IMR-90 (cell line): ENCODE measurements at regions not wholly inside any gene's neighbourhood (a gene's known extent, or its start where the extent isn't known, plus 50 kb on each side); places are given as distances from the start of the nearest gene placed in this dataset.

Experiments
- ATAC-seq: fragments of 200-7000 bp; cut with Tn5 transposase; 2 replicates; pipeline ENCODE4 v1.9.1; 2020; ENCODE audit warnings: low read depth, mild to moderate bottlenecking, moderate library complexity
- BruUV-seq: library from RNA; stranded (reverse); fragments of 400-500 nt; replicated peaks from 2 replicates; lab custom pipeline; 2021; lab: Mats Ljungman, UMichigan
- CTCF ChIA-PET: fragments of 300-600 bp; formaldehyde crosslinking; extraction: SDS; loops from one replicate; lab custom pipeline; 2021; ENCODE audit warnings: antibody characterized with exemption; lab: Yijun Ruan, JAX
- POLR2A ChIA-PET: fragments of 300-600 bp; sonication (Branson Sonifier 250); formaldehyde crosslinking; loops from one replicate; lab custom pipeline; 2022; ENCODE audit warnings: antibody characterized with exemption; ENCODE audit not compliant: unreplicated experiment; lab: Charles Lee
- DNase-seq: peaks from one replicate; pipeline ENCODE4 v3.0.0; 2013
- H2AFZ ChIP-seq: replicated peaks from 2 replicates; pipeline ENCODE3; 2013; ENCODE audit warnings: low read length, mild to moderate bottlenecking; ENCODE audit not compliant: poor library complexity
- H2AK5ac ChIP-seq: 2 replicates; pipeline ENCODE4 v1.6.1; 2013; ENCODE audit warnings: low read depth, low read length, inconsistent platforms
- H2AK9ac ChIP-seq: replicated peaks from 2 replicates; pipeline ENCODE3; 2013; ENCODE audit warnings: mild to moderate bottlenecking, low read depth, low read length, moderate library complexity; ENCODE audit not compliant: poor library complexity
- H2BK120ac ChIP-seq: 2 replicates; pipeline ENCODE4 v1.6.1; 2013; ENCODE audit warnings: low read depth, low read length, inconsistent platforms
- H2BK15ac ChIP-seq: 3 replicates; pipeline ENCODE4 v1.6.1; 2013; ENCODE audit warnings: low read depth, low read length, inconsistent platforms
- H2BK20ac ChIP-seq: 2 replicates; pipeline ENCODE4 v1.6.1; 2013; ENCODE audit warnings: low read depth, mild to moderate bottlenecking, inconsistent platforms, low read length, moderate library complexity
- H2BK5ac ChIP-seq: 2 replicates; pipeline ENCODE4 v1.6.1; 2013; ENCODE audit warnings: mild to moderate bottlenecking, low read depth, low read length, inconsistent platforms; ENCODE audit not compliant: poor library complexity, severe bottlenecking
- H3K14ac ChIP-seq: replicated peaks from 2 replicates; pipeline ENCODE4 v1.6.1; 2013; ENCODE audit warnings: low read depth, low read length, inconsistent platforms
- H3K18ac ChIP-seq: 2 replicates; pipeline ENCODE4 v1.6.1; 2013; ENCODE audit warnings: low read depth, low read length, control low read depth
- H3K23ac ChIP-seq: 2 replicates; pipeline ENCODE4 v1.6.1; 2013; ENCODE audit warnings: low read depth, low read length, inconsistent platforms
- H3K27ac ChIP-seq: 2 replicates; pipeline ENCODE4 v1.5.1; 2013; ENCODE audit warnings: mild to moderate bottlenecking, control low read depth, low read length; ENCODE audit not compliant: insufficient read depth
- H3K27me3 ChIP-seq: 2 replicates; pipeline ENCODE4 v1.6.1; 2013; ENCODE audit warnings: low read length; ENCODE audit not compliant: control insufficient read depth, insufficient read depth
- H3K36me3 ChIP-seq: 2 replicates; pipeline ENCODE4 v1.6.1; 2013; ENCODE audit warnings: low read length, mixed read lengths; ENCODE audit not compliant: control insufficient read depth, insufficient read depth
- H3K4ac ChIP-seq: 2 replicates; pipeline ENCODE4 v1.6.1; 2013; ENCODE audit warnings: low read depth, low read length, inconsistent platforms
- H3K4me1 ChIP-seq: 2 replicates; pipeline ENCODE4 v1.6.1; 2013; ENCODE audit warnings: low read length, mixed read lengths; ENCODE audit not compliant: control insufficient read depth, insufficient read depth
- H3K4me2 ChIP-seq: 2 replicates; pipeline ENCODE4 v1.6.1; 2013; ENCODE audit warnings: low read depth, mild to moderate bottlenecking, control low read depth, low read length, moderate library complexity
- H3K4me3 ChIP-seq: 2 replicates; pipeline ENCODE4 v1.5.1; 2013; ENCODE audit warnings: low read depth, mild to moderate bottlenecking, control low read depth, low read length, moderate library complexity; ENCODE audit not compliant: insufficient read depth
- H3K56ac ChIP-seq: 2 replicates; pipeline ENCODE4 v1.6.1; 2013; ENCODE audit warnings: low read length, inconsistent platforms; ENCODE audit not compliant: insufficient read depth; ENCODE audit errors: extremely low read depth
- H3K79me1 ChIP-seq, 2 experiments: 2 replicates each; pipeline ENCODE4 v1.6.1; 2013; ENCODE audit warnings: low read length in 2 of 2, inconsistent platforms in 1 of 2, low read depth in 1 of 2
- H3K9ac ChIP-seq: 2 replicates; pipeline ENCODE4 v1.6.1; 2013; ENCODE audit warnings: low read depth, low read length, control low read depth
- H3K9me1 ChIP-seq: 2 replicates; pipeline ENCODE4 v1.6.1; 2013; ENCODE audit warnings: low read length, inconsistent platforms; ENCODE audit not compliant: insufficient read depth
- H3K9me3 ChIP-seq: 2 replicates; pipeline ENCODE4 v1.6.1; 2013; ENCODE audit warnings: low read length; ENCODE audit not compliant: control insufficient read depth, insufficient read depth
- H4K20me1 ChIP-seq: 2 replicates; pipeline ENCODE4 v1.6.1; 2013; ENCODE audit warnings: low read length, inconsistent platforms; ENCODE audit not compliant: insufficient read depth
- H4K5ac ChIP-seq: 2 replicates; pipeline ENCODE4 v1.6.1; 2013; ENCODE audit warnings: mild to moderate bottlenecking, low read depth, low read length, control low read depth
- H4K8ac ChIP-seq, 2 experiments: 2 replicates each; pipeline ENCODE4 v1.6.1; 2013; ENCODE audit warnings: low read depth in 2 of 2, low read length in 2 of 2, control low read depth in 1 of 2, inconsistent platforms in 1 of 2
- H4K91ac ChIP-seq: 2 replicates; pipeline ENCODE4 v1.6.1; 2013; ENCODE audit warnings: low read depth, low read length, inconsistent platforms; ENCODE audit not compliant: insufficient read depth
- BHLHE40 ChIP-seq: fragments of 150-350 bp; IDR thresholded peaks from 2 replicates; pipeline ENCODE4 v1.6.1; 2016; ENCODE audit warnings: mild to moderate bottlenecking, low read depth, low read length
- CEBPB ChIP-seq: IDR thresholded peaks from 2 replicates; pipeline ENCODE4 v1.6.1; 2012; ENCODE audit warnings: low read depth, low read length, improper control_type of control experiment
- CHD1 ChIP-seq: IDR thresholded peaks from 2 replicates; pipeline ENCODE4 v1.6.1; 2012; ENCODE audit warnings: low read depth, low read length, improper control_type of control experiment
- FOS ChIP-seq: fragments of 150-350 bp; IDR thresholded peaks from 2 replicates; pipeline ENCODE4 v1.6.1; 2016; ENCODE audit warnings: low read depth, low read length
- MAFK ChIP-seq: IDR thresholded peaks from 2 replicates; pipeline ENCODE4 v1.6.1; 2012; ENCODE audit warnings: low read depth, low read length, improper control_type of control experiment
- MAZ ChIP-seq: IDR thresholded peaks from 2 replicates; pipeline ENCODE4 v1.6.1; 2012; ENCODE audit warnings: low read depth, mild to moderate bottlenecking, low read length, improper control_type of control experiment, moderate library complexity, borderline replicate concordance
- MXI1 ChIP-seq: IDR thresholded peaks from 2 replicates; pipeline ENCODE4 v1.6.1; 2012; ENCODE audit warnings: low read depth, mild to moderate bottlenecking, low read length, moderate library complexity, borderline replicate concordance
- NFE2L2 ChIP-seq: fragments of 150-350 bp; IDR thresholded peaks from 2 replicates; pipeline ENCODE4 v1.6.1; 2016; ENCODE audit warnings: low read depth, mild to moderate bottlenecking, low read length
- POLR2A ChIP-seq: IDR thresholded peaks from 2 replicates; pipeline ENCODE4 v1.6.1; 2012; ENCODE audit warnings: mild to moderate bottlenecking, low read depth, low read length
- RAD21 ChIP-seq: IDR thresholded peaks from 2 replicates; pipeline ENCODE4 v1.6.1; 2012; ENCODE audit warnings: low read length, improper control_type of control experiment
- RCOR1 ChIP-seq: IDR thresholded peaks from 2 replicates; pipeline ENCODE4 v1.6.1; 2012; ENCODE audit warnings: mild to moderate bottlenecking, low read length, improper control_type of control experiment; ENCODE audit not compliant: insufficient replicate concordance
- RFX5 ChIP-seq: IDR thresholded peaks from 2 replicates; pipeline ENCODE4 v1.8.0; 2012; ENCODE audit warnings: low read depth, mild to moderate bottlenecking, low read length, moderate library complexity
- SMC3 ChIP-seq: fragments of 150-350 bp; IDR thresholded peaks from 2 replicates; pipeline ENCODE4 v1.6.1; 2016; ENCODE audit warnings: low read depth, mild to moderate bottlenecking, antibody characterized with exemption, low read length, moderate library complexity
- WGBS, 2 experiments: methylation state at CpG; one replicate each; pipeline versions ENCODE4 v1.1.5 to v1.1.7; 2013; ENCODE audit warnings: missing lambda C conversion rate in 2 of 2; ENCODE audit not compliant: insufficient read length in 1 of 2; ENCODE audit errors: extremely low coverage in 2 of 2; 5-methylcytosine and 5-hydroxymethylcytosine counted together
- dilution Hi-C: fragments of 300-500 bp; cut with HindIII; formaldehyde crosslinking; loops from one replicate; pipeline ENCODE4 v1.14.3; 2018; ENCODE audit warnings: low sequenced_read_pairs; ENCODE audit not compliant: unreplicated experiment
- in situ Hi-C: fragments of 300-500 bp; cut with MboI; formaldehyde crosslinking; loops from 3 replicates; pipeline ENCODE4 v1.14.3; 2019; ENCODE audit warnings: low sequenced_read_pairs, inconsistent platforms, mixed read lengths
- intact Hi-C: fragments of 100-400 bp; cut with micrococcal nuclease; formaldehyde crosslinking; loops from 2 replicates; pipeline ENCODE4 v1.10.0; 2022
- TF ChIP-seq, protein P1 (sequence below): fragments of 150-350 bp; IDR thresholded peaks from 2 replicates; pipeline ENCODE4 v1.6.1; 2017; ENCODE audit warnings: mild to moderate bottlenecking, antibody characterized with exemption, low read length, low read depth
- TF ChIP-seq, protein P2 (sequence below): fragments of 150-350 bp; IDR thresholded peaks from 2 replicates; pipeline ENCODE4 v1.6.1; 2016; ENCODE audit warnings: low read depth, mild to moderate bottlenecking, low read length, moderate library complexity, borderline replicate concordance
- TF ChIP-seq, protein P3 (sequence below): conservative IDR thresholded peaks from 2 replicates; pipeline ENCODE4 v1.5.1; 2012; ENCODE audit warnings: mild to moderate bottlenecking, low read depth, low read length, improper control_type of control experiment

DNA sequence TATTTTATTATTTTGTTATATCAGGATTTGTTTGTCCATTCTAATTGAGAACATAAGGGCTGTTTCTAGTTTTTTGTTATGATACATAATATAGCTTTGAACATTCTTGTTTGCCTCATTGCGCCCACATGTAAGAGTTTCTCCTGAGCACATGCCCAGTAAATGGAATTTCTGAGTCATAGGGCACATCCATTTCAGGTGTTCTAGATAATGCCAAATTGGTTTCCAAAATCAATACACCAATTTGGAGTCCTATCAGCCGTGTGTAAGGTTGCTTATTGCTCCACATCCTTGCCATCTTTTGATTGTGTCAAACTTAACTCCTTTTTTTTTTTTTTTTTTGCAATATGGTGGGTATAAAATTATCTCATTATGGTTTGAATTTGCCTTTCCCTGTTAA, 97.9 kb upstream of the RESF1 start:
- TF ChIP-seq NFE2L2 (no peak), BHLHE40 (no peak), SMC3 (no peak), RAD21 (no peak), MAZ (no peak), MAFK (no peak), CEBPB (no peak), CHD1 (no peak), RFX5 (no peak), RCOR1 (no peak), FOS (no peak), MXI1 (no peak), POLR2A (no peak)
- TF ChIP-seq, protein P1, sequence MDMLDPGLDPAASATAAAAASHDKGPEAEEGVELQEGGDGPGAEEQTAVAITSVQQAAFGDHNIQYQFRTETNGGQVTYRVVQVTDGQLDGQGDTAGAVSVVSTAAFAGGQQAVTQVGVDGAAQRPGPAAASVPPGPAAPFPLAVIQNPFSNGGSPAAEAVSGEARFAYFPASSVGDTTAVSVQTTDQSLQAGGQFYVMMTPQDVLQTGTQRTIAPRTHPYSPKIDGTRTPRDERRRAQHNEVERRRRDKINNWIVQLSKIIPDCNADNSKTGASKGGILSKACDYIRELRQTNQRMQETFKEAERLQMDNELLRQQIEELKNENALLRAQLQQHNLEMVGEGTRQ: no peak
- TF ChIP-seq, protein P2, sequence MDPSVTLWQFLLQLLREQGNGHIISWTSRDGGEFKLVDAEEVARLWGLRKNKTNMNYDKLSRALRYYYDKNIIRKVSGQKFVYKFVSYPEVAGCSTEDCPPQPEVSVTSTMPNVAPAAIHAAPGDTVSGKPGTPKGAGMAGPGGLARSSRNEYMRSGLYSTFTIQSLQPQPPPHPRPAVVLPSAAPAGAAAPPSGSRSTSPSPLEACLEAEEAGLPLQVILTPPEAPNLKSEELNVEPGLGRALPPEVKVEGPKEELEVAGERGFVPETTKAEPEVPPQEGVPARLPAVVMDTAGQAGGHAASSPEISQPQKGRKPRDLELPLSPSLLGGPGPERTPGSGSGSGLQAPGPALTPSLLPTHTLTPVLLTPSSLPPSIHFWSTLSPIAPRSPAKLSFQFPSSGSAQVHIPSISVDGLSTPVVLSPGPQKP: no peak
- TF ChIP-seq, protein P3, sequence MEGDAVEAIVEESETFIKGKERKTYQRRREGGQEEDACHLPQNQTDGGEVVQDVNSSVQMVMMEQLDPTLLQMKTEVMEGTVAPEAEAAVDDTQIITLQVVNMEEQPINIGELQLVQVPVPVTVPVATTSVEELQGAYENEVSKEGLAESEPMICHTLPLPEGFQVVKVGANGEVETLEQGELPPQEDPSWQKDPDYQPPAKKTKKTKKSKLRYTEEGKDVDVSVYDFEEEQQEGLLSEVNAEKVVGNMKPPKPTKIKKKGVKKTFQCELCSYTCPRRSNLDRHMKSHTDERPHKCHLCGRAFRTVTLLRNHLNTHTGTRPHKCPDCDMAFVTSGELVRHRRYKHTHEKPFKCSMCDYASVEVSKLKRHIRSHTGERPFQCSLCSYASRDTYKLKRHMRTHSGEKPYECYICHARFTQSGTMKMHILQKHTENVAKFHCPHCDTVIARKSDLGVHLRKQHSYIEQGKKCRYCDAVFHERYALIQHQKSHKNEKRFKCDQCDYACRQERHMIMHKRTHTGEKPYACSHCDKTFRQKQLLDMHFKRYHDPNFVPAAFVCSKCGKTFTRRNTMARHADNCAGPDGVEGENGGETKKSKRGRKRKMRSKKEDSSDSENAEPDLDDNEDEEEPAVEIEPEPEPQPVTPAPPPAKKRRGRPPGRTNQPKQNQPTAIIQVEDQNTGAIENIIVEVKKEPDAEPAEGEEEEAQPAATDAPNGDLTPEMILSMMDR: no peak
- dilution Hi-C loops (no loop called here), in situ Hi-C loops (no loop called here), intact Hi-C loops (no loop called here)
- Histone ChIP-seq H3K14ac (no peak overlapping the region), H2AK5ac (no peak overlapping the region), H3K9me3 (no peaks in the 10 kb centered on the region), H3K36me3 (no peaks in the 10 kb centered on the region), H3K27ac (no peak overlapping the region), H2AK9ac (no peak overlapping the region), H4K8ac (no peak overlapping the region), H3K27me3 (no peaks in the 10 kb centered on the region), H3K4me3 (no peak overlapping the region), H3K4me2 (no peak overlapping the region), H3K4me1 (no peaks in the 10 kb centered on the region), H3K9ac (no peak overlapping the region), H2AFZ (no peak overlapping the region), H3K23ac (no peak overlapping the region), H3K56ac (no peak overlapping the region), H4K5ac (no peak overlapping the region), H2BK20ac (no peak overlapping the region), H4K91ac (no peak overlapping the region), H3K79me1 (no peaks in the 10 kb centered on the region), H4K20me1 (no peaks in the 10 kb centered on the region), H3K9me1 (no peaks in the 10 kb centered on the region), H2BK120ac (no peak overlapping the region), H2BK5ac (no peak overlapping the region), H3K18ac (no peak overlapping the region), H3K4ac (no peak overlapping the region), H2BK15ac (no peak overlapping the region)
- DNase-seq (no peak), ATAC-seq (no peak)
- ChIA-PET CTCF (no interaction called here), POLR2A (no interaction called here)
- WGBS, 2 experiments: no CpG with 5 or more reads among the region's 2 CpGs
- BruUV-seq: no TSS peak
